ENCODE measurements at regions not wholly inside any gene's neighbourhood (a gene's known extent, or its start where the extent isn't known, plus 50 kb on each side); places are given as distances from the start of the nearest gene placed in this dataset.

- Histone ChIP-seq H3K9me3 (no peaks in the 10 kb centered on the region), H3K4me3 (no peak overlapping the region), H3K27me3 (no peaks in the 10 kb centered on the region), H3K4me1 (no peaks in the 10 kb centered on the region), H3K27ac (no peak overlapping the region), H3K36me3 (no peaks in the 10 kb centered on the region)
- intact Hi-C loops (cut with DNase I; ENCODE audit: low total_unique reads), result no loop called here
- TF ChIP-seq POLR2A (IDR thresholded peaks at IDR 0.05) (no peak), CTCF (IDR thresholded peaks at IDR 0.05) (no peak), POLR2AphosphoS5 (IDR thresholded peaks at IDR 0.05) (no peak)
- no peak for DNase-seq (ENCODE audit: low spot score in 2 of 2)
Measured at GRCh38 chr2:15881676-15882075, 58.7 kb upstream of the MYCN start.

- intact Hi-C loops (cut with DNase I; ENCODE audit: low total_unique reads), result no loop called here
- DNase-seq (ENCODE audit: low spot score in 2 of 2), result no peak
- TF ChIP-seq POLR2A (IDR thresholded peaks at IDR 0.05), result no peak
- no peak for TF ChIP-seq POLR2AphosphoS5 (IDR thresholded peaks at IDR 0.05)
- no peak for TF ChIP-seq CTCF (IDR thresholded peaks at IDR 0.05)
- Histone ChIP-seq H3K36me3 (no peaks in the 10 kb centered on the region), H3K9me3 (no peaks in the 10 kb centered on the region), H3K4me1 (no peaks in the 10 kb centered on the region), H3K27me3 (no peaks in the 10 kb centered on the region), H3K4me3 (no peak overlapping the region), H3K27ac (no peak overlapping the region)
Measured at GRCh38 chr2:15882761-15883497, 57.4 kb upstream of the MYCN start.

- no peaks in the 10 kb centered on the region for H3K9me3 ChIP-seq
- intact Hi-C loops (cut with DNase I; ENCODE audit: low total_unique reads), result no loop called here
- no peaks in the 10 kb centered on the region for H3K27me3 ChIP-seq
- TF ChIP-seq CTCF (IDR thresholded peaks at IDR 0.05), result no peak
- no peak for TF ChIP-seq POLR2AphosphoS5 (IDR thresholded peaks at IDR 0.05)
- no peak for TF ChIP-seq POLR2A (IDR thresholded peaks at IDR 0.05)
- H3K27ac ChIP-seq, result no peak overlapping the region
- no peak for DNase-seq (ENCODE audit: low spot score in 2 of 2)
- H3K4me1 ChIP-seq, result no peaks in the 10 kb centered on the region
- no peaks in the 10 kb centered on the region for H3K36me3 ChIP-seq
- no peak overlapping the region for H3K4me3 ChIP-seq
Measured at GRCh38 chr2:15883684-15884083, 56.7 kb upstream of the MYCN start.

GRCh38 chr2:15884790-15885189, 55.6 kb upstream of the MYCN start:
- no peak for DNase-seq (ENCODE audit: low spot score in 2 of 2)
- intact Hi-C loops (cut with DNase I; ENCODE audit: low total_unique reads), result no loop called here
- H3K27me3 ChIP-seq, result no peaks in the 10 kb centered on the region
- no peak overlapping the region for H3K27ac ChIP-seq
- H3K9me3 ChIP-seq, result no peaks in the 10 kb centered on the region
- no peak overlapping the region for H3K4me3 ChIP-seq
- TF ChIP-seq CTCF (IDR thresholded peaks at IDR 0.05), result no peak
- H3K4me1 ChIP-seq, result no peaks in the 10 kb centered on the region
- H3K36me3 ChIP-seq, result no peaks in the 10 kb centered on the region

GRCh38 chr2:15886231-15886630, 54.1 kb upstream of the MYCN start:
- Histone ChIP-seq H3K27ac (no peak overlapping the region), H3K27me3 (no peaks in the 10 kb centered on the region), H3K36me3 (no peaks in the 10 kb centered on the region), H3K4me1 (no peaks in the 10 kb centered on the region), H3K4me3 (no peak overlapping the region), H3K9me3 (no peaks in the 10 kb centered on the region)
- TF ChIP-seq CTCF (IDR thresholded peaks at IDR 0.05), result no peak
- no peak for TF ChIP-seq POLR2AphosphoS5 (IDR thresholded peaks at IDR 0.05)
- TF ChIP-seq POLR2A (IDR thresholded peaks at IDR 0.05), result no peak
- intact Hi-C loops (cut with DNase I; ENCODE audit: low total_unique reads), result no loop called here
- DNase-seq (ENCODE audit: low spot score in 2 of 2), result no peak
